Right lobe of liver (tissue), 4 donors: ENCODE measurements at regions not wholly inside any gene's neighbourhood (a gene's known extent, or its start where the extent isn't known, plus 50 kb on each side); places are given as distances from the start of the nearest gene placed in this dataset.

ENCODE experiments used
- CTCF ChIP-seq, 4 donors: fragments of 200-600 bp in 3 of 4; fragments of 450-650 bp in 1 of 4; IDR thresholded peaks; one replicate each; pipeline versions ENCODE4 v1.5.1 to v1.8.0; 2016 to 2022; ENCODE audit warnings: antibody characterized with exemption in 4 of 4, mild to moderate bottlenecking in 2 of 4
- POLR2A ChIP-seq: fragments of 450-650 bp; IDR thresholded peaks from one replicate; pipeline ENCODE4 v1.6.1; 2017; ENCODE audit warnings: antibody characterized with exemption, mild to moderate bottlenecking
- donor health status: DM: no; HTN: no; CAD: no.
- donor health status: DM: no; HTN: no; CAD: no.
- donor health status: DM: no; HTN: yes; CAD: no.

- no peak for TF ChIP-seq POLR2A
- no peak for TF ChIP-seq CTCF (IDR thresholded peaks at IDR 0.05)
These were observed 378.4 kb upstream of the FSHR start for GRCh38 chr2:49532702-49533101.
